Skeletal muscle tissue (tissue), 3 donors: ENCODE measurements at regions not wholly inside any gene's neighbourhood (a gene's known extent, or its start where the extent isn't known, plus 50 kb on each side); places are given as distances from the start of the nearest gene placed in this dataset.

Experiments
- H3K27ac ChIP-seq: one replicate; pipeline ENCODE4 v1.7.0; 2013; ENCODE audit warnings: mild to moderate bottlenecking, low read depth, low read length, inconsistent platforms
- H3K27me3 ChIP-seq, 3 donors: one replicate each; pipeline ENCODE4 v1.7.0; 2013; ENCODE audit warnings: low read length in 3 of 3; ENCODE audit not compliant: control insufficient read depth in 3 of 3, insufficient read depth in 3 of 3
- H3K36me3 ChIP-seq, 3 donors: one replicate each; pipeline ENCODE4 v1.7.0; 2013; ENCODE audit warnings: low read length in 3 of 3; ENCODE audit not compliant: control insufficient read depth in 3 of 3, insufficient read depth in 3 of 3
- H3K4me1 ChIP-seq, 3 donors: one replicate each; pipeline ENCODE4 v1.7.0; 2013; ENCODE audit warnings: low read length in 3 of 3, mild to moderate bottlenecking in 3 of 3; ENCODE audit not compliant: control insufficient read depth in 3 of 3, insufficient read depth in 3 of 3
- H3K4me3 ChIP-seq, 3 donors: one replicate each; pipeline ENCODE4 v1.7.0; 2013; ENCODE audit warnings: low read length in 3 of 3
- H3K9ac ChIP-seq, 3 donors: one replicate each; pipeline ENCODE4 v1.7.0; 2013; ENCODE audit warnings: low read length in 3 of 3, mild to moderate bottlenecking in 3 of 3, moderate library complexity in 2 of 3, low read depth in 1 of 3
- H3K9me3 ChIP-seq, 3 donors: one replicate each; pipeline ENCODE4 v1.7.0; 2013; ENCODE audit warnings: low read length in 3 of 3; ENCODE audit not compliant: control insufficient read depth in 3 of 3
- donor health status: Osteomylitis.

- H3K27ac ChIP-seq = no peak overlapping the region
- H3K36me3 ChIP-seq = no peaks in the 10 kb centered on the region
- no peaks in the 10 kb centered on the region for H3K9me3 ChIP-seq
- H3K9ac ChIP-seq = no peak overlapping the region
- no peak overlapping the region for H3K4me3 ChIP-seq
- no peaks in the 10 kb centered on the region for H3K27me3 ChIP-seq
- H3K4me1 ChIP-seq = peaks cover 3 to 10% (median 10%) of the 10 kb centered on the region in 3 donors
Measured at GRCh38 chr16:64866021-64866420, 255.8 kb downstream of the CDH11 start.

DNA sequence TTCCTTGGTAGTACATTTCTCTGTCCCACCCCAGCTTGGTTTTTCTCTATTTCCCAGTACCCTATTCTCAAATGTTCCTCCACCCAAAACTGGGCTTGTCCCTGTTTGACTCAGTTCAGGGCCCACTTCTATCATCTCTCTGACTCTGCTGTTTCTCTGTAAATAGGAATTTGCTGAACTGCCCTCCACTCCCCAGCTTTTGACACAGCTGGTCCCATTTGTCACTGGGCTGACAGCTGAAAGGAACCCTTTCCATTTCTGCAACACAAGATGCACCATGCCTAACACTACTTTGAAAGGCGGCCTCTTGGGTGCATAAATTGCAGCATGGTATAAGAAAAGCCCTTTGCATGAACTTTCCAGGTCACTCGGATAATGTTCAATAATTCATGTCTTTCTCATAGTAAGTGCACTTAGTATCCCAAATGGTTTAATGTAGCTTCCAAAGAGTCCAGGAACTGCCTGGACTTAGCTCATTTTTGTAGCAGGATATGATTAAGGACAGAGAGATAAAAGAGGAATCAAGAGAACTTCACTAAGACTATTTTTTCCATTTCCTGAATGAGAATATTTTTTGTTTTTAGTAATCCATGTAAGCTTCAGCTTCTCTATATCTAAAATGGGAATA is 256.7 kb downstream of the CDH11 start:
- H3K9me3 ChIP-seq = no peaks in the 10 kb centered on the region
- H3K4me3 ChIP-seq = no peak overlapping the region
- no peaks in the 10 kb centered on the region for H3K27me3 ChIP-seq
- no peak overlapping the region for H3K27ac ChIP-seq
- no peak overlapping the region for H3K9ac ChIP-seq
- no peaks in the 10 kb centered on the region for H3K36me3 ChIP-seq
- H3K4me1 ChIP-seq = peaks cover 3 to 10% (median 10%) of the 10 kb centered on the region in 3 donors

DNA sequence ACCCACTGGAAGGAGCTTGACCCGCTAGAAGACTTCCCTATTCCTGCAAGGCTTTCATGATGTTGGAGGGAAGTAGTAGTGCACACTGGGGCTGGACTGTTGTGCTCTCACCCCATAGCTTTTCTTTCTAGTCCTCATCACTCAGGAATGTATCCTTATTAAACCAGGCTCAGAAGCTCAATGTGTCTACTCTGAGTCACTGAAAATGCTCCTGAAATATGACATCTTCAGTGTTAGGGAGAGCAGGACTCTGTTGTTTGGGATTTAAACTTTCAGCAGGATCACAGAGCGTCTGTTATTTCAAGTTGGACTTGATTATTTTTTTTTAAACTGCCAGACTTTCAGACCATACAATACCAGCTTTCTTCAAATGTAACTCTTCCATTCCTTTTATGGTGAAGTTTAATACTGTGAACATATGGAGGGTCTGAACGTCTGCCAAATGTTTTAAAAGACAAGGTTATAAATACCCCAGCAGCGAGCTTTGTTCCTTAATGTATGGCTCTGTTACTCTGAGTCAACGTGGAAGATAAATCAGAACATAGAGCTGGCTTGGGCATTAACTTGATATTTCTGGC is 257.5 kb downstream of the CDH11 start:
- peaks cover 3 to 10% (median 10%) of the 10 kb centered on the region in 3 donors for H3K4me1 ChIP-seq
- H3K9me3 ChIP-seq = no peaks in the 10 kb centered on the region
- no peak overlapping the region for H3K4me3 ChIP-seq
- no peaks in the 10 kb centered on the region for H3K27me3 ChIP-seq
- no peak overlapping the region for H3K27ac ChIP-seq
- no peaks in the 10 kb centered on the region for H3K36me3 ChIP-seq
- no peak overlapping the region for H3K9ac ChIP-seq

- no peaks in the 10 kb centered on the region for H3K36me3 ChIP-seq
- H3K27ac ChIP-seq = no peak overlapping the region
- no peaks in the 10 kb centered on the region for H3K27me3 ChIP-seq
- H3K4me3 ChIP-seq = no peak overlapping the region
- no peaks in the 10 kb centered on the region for H3K9me3 ChIP-seq
- no peak overlapping the region for H3K9ac ChIP-seq
- no peaks in the 10 kb centered on the region for H3K4me1 ChIP-seq
Measured at GRCh38 chr16:64858076-64858475, 263.8 kb downstream of the CDH11 start.

- H3K36me3 ChIP-seq = no peaks in the 10 kb centered on the region
- no peaks in the 10 kb centered on the region for H3K27me3 ChIP-seq
- H3K9me3 ChIP-seq = no peaks in the 10 kb centered on the region
- no peaks in the 10 kb centered on the region for H3K4me1 ChIP-seq
- H3K4me3 ChIP-seq = no peak overlapping the region
- no peak overlapping the region for H3K9ac ChIP-seq
- H3K27ac ChIP-seq = no peak overlapping the region
Measured at GRCh38 chr16:64857411-64857810, 264.5 kb downstream of the CDH11 start.

DNA sequence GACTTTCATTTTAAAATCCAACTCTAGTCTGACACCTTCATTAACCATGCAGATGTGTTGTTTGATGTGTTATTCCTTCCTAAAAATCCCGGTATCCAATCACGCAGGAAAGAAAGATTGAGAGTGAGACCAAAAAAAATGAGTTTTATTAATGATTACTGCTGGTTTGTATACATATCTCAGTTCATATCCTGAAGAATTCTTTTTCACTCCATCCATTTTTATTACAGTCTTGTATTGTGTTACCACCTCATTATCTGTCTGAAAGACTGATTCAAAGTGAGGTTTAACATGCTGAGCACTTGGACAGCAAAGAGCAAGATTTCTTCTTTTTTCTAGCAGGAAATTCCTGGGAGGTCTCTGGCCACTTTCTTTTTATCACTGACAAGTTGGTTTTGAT is 268.3 kb downstream of the CDH11 start:
- H3K9ac ChIP-seq = no peak overlapping the region
- no peak overlapping the region for H3K4me3 ChIP-seq
- H3K4me1 ChIP-seq = no peaks in the 10 kb centered on the region
- H3K9me3 ChIP-seq = no peaks in the 10 kb centered on the region
- no peak overlapping the region for H3K27ac ChIP-seq
- no peaks in the 10 kb centered on the region for H3K27me3 ChIP-seq
- H3K36me3 ChIP-seq = no peaks in the 10 kb centered on the region

DNA sequence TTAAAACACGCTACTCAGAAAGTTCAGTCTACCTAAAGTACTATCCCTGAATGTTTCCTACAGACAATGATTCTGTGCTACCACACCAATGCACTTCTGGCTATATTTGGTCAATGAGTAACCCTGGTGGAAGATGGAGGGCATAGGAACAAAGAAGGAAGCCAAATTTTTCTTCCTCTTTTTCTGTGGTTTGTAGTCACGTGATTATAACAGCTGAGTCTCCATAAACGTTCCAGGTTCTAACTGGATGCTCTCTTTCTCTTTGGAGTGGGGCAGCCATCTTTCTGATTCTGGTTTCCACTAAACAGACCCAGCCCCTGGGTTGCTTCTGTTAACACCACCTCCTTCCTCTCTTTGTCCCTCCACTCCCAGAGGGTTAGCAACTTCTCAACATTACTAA is 274.9 kb downstream of the CDH11 start:
- Histone ChIP-seq H3K9ac (no peak overlapping the region), H3K27me3 (no peaks in the 10 kb centered on the region), H3K4me3 (no peak overlapping the region), H3K36me3 (no peaks in the 10 kb centered on the region), H3K9me3 (no peaks in the 10 kb centered on the region), H3K27ac (no peak overlapping the region), H3K4me1 (no peaks in the 10 kb centered on the region)

- H3K36me3 ChIP-seq = no peaks in the 10 kb centered on the region
- H3K27me3 ChIP-seq = no peaks in the 10 kb centered on the region
- no peaks in the 10 kb centered on the region for H3K9me3 ChIP-seq
- H3K4me1 ChIP-seq = no peaks in the 10 kb centered on the region
- H3K9ac ChIP-seq = no peak overlapping the region
- no peak overlapping the region for H3K4me3 ChIP-seq
- no peak overlapping the region for H3K27ac ChIP-seq
Measured at GRCh38 chr16:64845071-64845470, 276.8 kb downstream of the CDH11 start.

- H3K9ac ChIP-seq = no peak overlapping the region
- no peaks in the 10 kb centered on the region for H3K4me1 ChIP-seq
- no peaks in the 10 kb centered on the region for H3K9me3 ChIP-seq
- no peaks in the 10 kb centered on the region for H3K27me3 ChIP-seq
- no peak overlapping the region for H3K4me3 ChIP-seq
- H3K36me3 ChIP-seq = no peaks in the 10 kb centered on the region
- H3K27ac ChIP-seq = no peak overlapping the region
Measured at GRCh38 chr16:64841482-64841881, 280.4 kb downstream of the CDH11 start.

GRCh38 chr16:64841071-64841470 is 280.8 kb downstream of the CDH11 start:
- H3K27me3 ChIP-seq = no peaks in the 10 kb centered on the region
- H3K9ac ChIP-seq = no peak overlapping the region
- no peak overlapping the region for H3K27ac ChIP-seq
- H3K4me3 ChIP-seq = no peak overlapping the region
- no peaks in the 10 kb centered on the region for H3K36me3 ChIP-seq
- H3K4me1 ChIP-seq = no peaks in the 10 kb centered on the region
- H3K9me3 ChIP-seq = no peaks in the 10 kb centered on the region
